ENCODE measurements at regions not wholly inside any gene's neighbourhood (a gene's known extent, or its start where the extent isn't known, plus 50 kb on each side); places are given as distances from the start of the nearest gene placed in this dataset.
A peak's percentile ranks its signal among the peaks of the same experiment; 100 is the strongest.
"Not testable (repeated sequence)": the region's sequence is repeated elsewhere in the genome, so short reads cannot be mapped to it uniquely, and the experiment has no call there.

DNA sequence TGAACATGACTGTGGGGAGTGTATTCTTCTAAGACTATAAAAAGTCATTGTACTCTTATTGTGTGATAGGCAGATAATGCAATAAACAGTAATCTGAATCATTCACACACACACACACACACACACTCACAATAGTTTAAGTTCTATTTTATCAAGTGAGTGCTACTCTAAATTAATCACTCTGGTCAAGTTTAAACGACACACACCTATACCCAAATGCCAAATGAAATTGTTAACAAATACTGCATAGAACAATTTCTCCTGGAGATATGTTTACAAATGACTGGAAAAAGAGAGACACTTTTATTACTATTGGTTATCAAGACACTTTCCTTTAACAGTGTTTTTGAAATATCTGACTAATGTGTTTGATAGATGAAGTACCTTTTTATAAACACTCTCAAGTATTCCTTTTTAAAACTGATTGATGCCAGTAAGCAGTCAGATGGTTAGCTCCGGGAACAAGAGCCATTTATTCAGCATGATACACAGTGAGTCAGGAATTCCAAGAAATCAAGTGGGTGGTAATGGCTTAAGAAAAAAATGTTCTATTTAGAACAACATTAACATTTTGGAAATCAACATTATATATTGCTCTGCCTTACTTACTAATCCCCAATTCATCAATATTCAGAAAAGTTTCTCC lies 521.6 kb upstream of the ST8SIA4 start:
- Mint-ChIP-seq H3K9me3 (peaks cover 3% of the 10 kb centered on the region), H3K36me3 (no peaks in the 10 kb centered on the region)

GRCh38 chr5:101418713-101419118 lies 515.6 kb upstream of the ST8SIA4 start:
- Mint-ChIP-seq H3K27me3 (no peaks in the 10 kb centered on the region), H3K9me3 (no peaks in the 10 kb centered on the region), H3K36me3 (no peaks in the 10 kb centered on the region), H3K4me1 (no peaks in the 10 kb centered on the region), H3K27ac (no peak overlapping the region), H3K4me3 (no peak overlapping the region)

More for the DNA sequence above, 521.6 kb upstream of the ST8SIA4 start:
- Mint-ChIP-seq H3K27me3 (no peaks in the 10 kb centered on the region), H3K4me3 (no peak overlapping the region), H3K4me1 (no peaks in the 10 kb centered on the region), H3K27ac (no peak overlapping the region)

- H3K27ac Mint-ChIP-seq, result no peak overlapping the region
- no peaks in the 10 kb centered on the region for H3K27me3 Mint-ChIP-seq
- H3K9me3 Mint-ChIP-seq, result no peaks in the 10 kb centered on the region
- no peak overlapping the region for H3K4me3 Mint-ChIP-seq
- no peaks in the 10 kb centered on the region for H3K4me1 Mint-ChIP-seq
- no peaks in the 10 kb centered on the region for H3K36me3 Mint-ChIP-seq
Measured at GRCh38 chr5:101404531-101404930, 501.4 kb upstream of the ST8SIA4 start.

GRCh38 chr5:101393795-101394450 lies 490.8 kb upstream of the ST8SIA4 start:
- H3K36me3 Mint-ChIP-seq, result no peaks in the 10 kb centered on the region
- no peaks in the 10 kb centered on the region for H3K9me3 Mint-ChIP-seq
- H3K27ac Mint-ChIP-seq, result peak overlapping the region; percentile 5
- H3K27me3 Mint-ChIP-seq, result no peaks in the 10 kb centered on the region
- no peaks in the 10 kb centered on the region for H3K4me1 Mint-ChIP-seq
- H3K4me3 Mint-ChIP-seq, result no peak overlapping the region

GRCh38 chr5:101390151-101390908 lies 487.2 kb upstream of the ST8SIA4 start:
- no peaks in the 10 kb centered on the region for H3K36me3 Mint-ChIP-seq
- no peak overlapping the region for H3K27ac Mint-ChIP-seq
- no peaks in the 10 kb centered on the region for H3K4me1 Mint-ChIP-seq
- H3K4me3 Mint-ChIP-seq, result no peak overlapping the region
- peaks cover 3% of the 10 kb centered on the region for H3K27me3 Mint-ChIP-seq
- no peaks in the 10 kb centered on the region for H3K9me3 Mint-ChIP-seq

DNA sequence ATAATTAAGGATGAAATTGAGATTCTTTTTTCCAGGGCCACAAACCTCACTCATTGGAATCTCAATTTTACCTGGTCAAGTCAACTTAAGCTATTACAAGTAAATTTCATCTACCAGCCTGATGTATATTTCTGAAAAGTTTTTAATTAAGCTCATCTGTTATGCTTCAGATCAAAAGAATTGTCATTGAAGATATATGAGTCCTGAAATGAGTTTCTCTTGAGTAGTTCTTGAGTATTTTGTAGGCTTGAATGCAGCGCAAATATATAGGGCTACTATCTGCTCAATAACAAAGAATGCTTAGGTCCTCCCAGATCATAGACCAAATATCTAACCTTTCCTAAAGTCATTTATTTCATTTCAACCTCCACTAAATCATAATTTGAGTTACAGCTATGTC lies 482.2 kb upstream of the ST8SIA4 start:
- Mint-ChIP-seq H3K27me3 (peaks cover 3% of the 10 kb centered on the region), H3K36me3 (no peaks in the 10 kb centered on the region), H3K27ac (no peak overlapping the region), H3K9me3 (no peaks in the 10 kb centered on the region), H3K4me1 (no peaks in the 10 kb centered on the region), H3K4me3 (no peak overlapping the region)

- Mint-ChIP-seq H3K9me3 (no peaks in the 10 kb centered on the region), H3K27me3 (no peaks in the 10 kb centered on the region), H3K36me3 (no peaks in the 10 kb centered on the region), H3K27ac (no peak overlapping the region), H3K4me1 (no peaks in the 10 kb centered on the region), H3K4me3 (no peak overlapping the region)
Measured at GRCh38 chr5:101370181-101370580, 467.1 kb upstream of the ST8SIA4 start.

- Mint-ChIP-seq H3K4me1 (no peaks in the 10 kb centered on the region), H3K9me3 (no peaks in the 10 kb centered on the region), H3K27me3 (no peaks in the 10 kb centered on the region), H3K4me3 (no peak overlapping the region), H3K36me3 (no peaks in the 10 kb centered on the region), H3K27ac (no peak overlapping the region)
Measured at GRCh38 chr5:101364469-101364868, 461.4 kb upstream of the ST8SIA4 start.

- Mint-ChIP-seq H3K9me3 (no peaks in the 10 kb centered on the region), H3K36me3 (no peaks in the 10 kb centered on the region), H3K27me3 (no peaks in the 10 kb centered on the region), H3K27ac (no peak overlapping the region), H3K4me1 (no peaks in the 10 kb centered on the region), H3K4me3 (no peak overlapping the region)
Measured at GRCh38 chr5:101362067-101362466, 459.0 kb upstream of the ST8SIA4 start.

DNA sequence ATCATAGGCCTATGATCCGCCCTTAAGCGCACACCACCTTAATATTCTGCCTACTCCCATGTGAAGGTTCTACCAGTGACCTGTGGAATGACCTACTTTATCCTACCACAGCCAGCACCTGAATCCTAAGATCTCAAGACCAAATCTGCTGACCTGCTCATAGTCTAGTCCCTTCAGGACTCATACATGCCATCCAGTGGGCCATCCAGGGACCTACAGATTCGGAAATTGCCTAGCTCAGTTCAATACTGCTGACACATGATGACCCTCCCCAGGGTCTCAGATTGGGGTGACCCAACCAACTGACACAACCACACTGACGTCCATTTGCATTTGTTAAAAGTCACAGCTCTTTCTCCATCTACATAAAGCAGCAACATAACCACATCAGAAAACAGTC lies 443.8 kb upstream of the ST8SIA4 start:
- Mint-ChIP-seq H3K27me3 (no peaks in the 10 kb centered on the region), H3K4me3 (no peak overlapping the region), H3K9me3 (peaks cover 4% of the 10 kb centered on the region), H3K36me3 (no peaks in the 10 kb centered on the region), H3K27ac (no peak overlapping the region), H3K4me1 (no peaks in the 10 kb centered on the region)

GRCh38 chr5:101346447-101346846 lies 443.4 kb upstream of the ST8SIA4 start:
- no peaks in the 10 kb centered on the region for H3K36me3 Mint-ChIP-seq

GRCh38 chr5:101338226-101338625 lies 435.1 kb upstream of the ST8SIA4 start:
- Mint-ChIP-seq H3K27ac (no peak overlapping the region), H3K4me3 (no peak overlapping the region), H3K27me3 (no peaks in the 10 kb centered on the region), H3K36me3 (no peaks in the 10 kb centered on the region), H3K4me1 (no peaks in the 10 kb centered on the region), H3K9me3 (peaks cover 6% of the 10 kb centered on the region)

More at GRCh38 chr5:101346447-101346846, 443.4 kb upstream of the ST8SIA4 start:
- Mint-ChIP-seq H3K27me3 (no peaks in the 10 kb centered on the region), H3K4me1 (no peaks in the 10 kb centered on the region), H3K4me3 (no peak overlapping the region), H3K9me3 (peaks cover 4% of the 10 kb centered on the region), H3K27ac (no peak overlapping the region)

DNA sequence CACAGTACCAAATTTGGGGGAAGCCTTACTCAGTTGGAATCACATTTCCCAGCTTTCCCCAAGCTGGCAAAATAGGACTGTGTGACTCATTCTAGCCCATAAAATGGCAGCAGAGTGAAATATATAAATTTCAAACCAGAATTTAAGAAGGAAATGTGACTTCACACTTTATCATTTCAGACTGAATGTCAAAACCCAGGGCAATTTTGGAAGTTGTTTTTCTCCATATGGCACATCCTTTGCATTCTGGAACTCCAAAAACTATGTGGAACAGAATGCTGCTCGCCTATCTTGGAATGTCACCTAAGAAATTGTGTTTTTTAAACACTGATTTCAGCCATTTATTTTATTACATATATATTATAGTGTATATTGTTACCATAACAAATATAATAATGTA lies 424.7 kb upstream of the ST8SIA4 start:
- no peak overlapping the region for H3K27ac Mint-ChIP-seq
- H3K9me3 Mint-ChIP-seq, result no peaks in the 10 kb centered on the region
- H3K36me3 Mint-ChIP-seq, result no peaks in the 10 kb centered on the region
- H3K4me3 Mint-ChIP-seq, result no peak overlapping the region
- H3K27me3 Mint-ChIP-seq, result peaks cover 1% of the 10 kb centered on the region
- no peaks in the 10 kb centered on the region for H3K4me1 Mint-ChIP-seq

DNA sequence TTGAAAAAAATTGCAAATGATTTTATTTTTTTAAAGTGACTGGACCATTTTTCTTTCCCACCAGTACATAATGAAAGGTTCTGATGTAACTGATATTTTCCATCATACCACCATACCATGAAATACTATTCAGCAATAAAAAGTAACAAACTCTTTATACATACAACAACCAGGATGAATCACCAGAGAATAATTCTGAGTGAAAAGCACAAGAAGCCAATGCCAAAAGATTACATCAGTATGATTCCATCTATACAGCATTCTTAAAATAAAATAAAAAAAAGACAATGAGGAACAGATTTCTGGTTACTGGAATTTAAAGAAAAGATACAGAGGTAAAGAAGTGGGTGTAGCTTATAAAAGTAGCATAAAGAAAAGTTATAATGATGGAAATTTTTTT lies 423.7 kb upstream of the ST8SIA4 start:
- no peaks in the 10 kb centered on the region for H3K36me3 Mint-ChIP-seq

DNA sequence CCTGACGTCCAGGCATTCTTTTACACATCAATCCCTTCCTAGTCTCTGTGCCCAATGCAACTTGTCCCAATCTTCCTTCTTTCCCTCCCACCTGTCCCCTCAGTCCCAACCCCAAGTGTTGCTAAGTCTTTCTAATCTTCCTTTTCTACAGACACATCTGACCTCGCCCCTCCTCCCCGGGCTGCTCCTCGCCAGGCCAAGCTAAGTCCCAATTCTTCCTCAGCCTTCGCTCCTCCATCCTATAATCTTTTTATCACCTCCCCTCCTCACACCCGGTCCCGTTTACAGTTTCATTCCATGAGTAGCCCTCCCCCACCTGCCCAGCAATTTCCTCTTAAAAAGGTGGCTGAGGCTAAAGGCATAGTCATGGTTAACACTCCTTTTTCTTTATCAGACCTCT lies 413.3 kb upstream of the ST8SIA4 start:
- H3K9me3 Mint-ChIP-seq, H3K4me1 Mint-ChIP-seq, H3K4me3 Mint-ChIP-seq, H3K27me3 Mint-ChIP-seq, H3K27ac Mint-ChIP-seq, H3K36me3 Mint-ChIP-seq: not testable (repeated sequence)

More for the DNA sequence above, 423.7 kb upstream of the ST8SIA4 start:
- Mint-ChIP-seq H3K27ac (no peak overlapping the region), H3K4me1 (no peaks in the 10 kb centered on the region), H3K9me3 (no peaks in the 10 kb centered on the region), H3K4me3 (no peak overlapping the region), H3K27me3 (peaks cover 1% of the 10 kb centered on the region)
